Fibroblast of lung (primary cell): ENCODE measurements at regions not wholly inside any gene's neighbourhood (a gene's known extent, or its start where the extent isn't known, plus 50 kb on each side); places are given as distances from the start of the nearest gene placed in this dataset.

Experiments
- DNase-seq, 2 donors: peaks; one replicate each; pipeline versions ENCODE4 v3.0.0 to v3.0.0-alpha.2; 2010; ENCODE audit warnings: low read depth in 2 of 2
- H2AFZ ChIP-seq: 2 replicates; pipeline ENCODE4 v1.5.1; 2012; ENCODE audit warnings: low read length, control low read depth, inconsistent platforms
- H3K27ac ChIP-seq: 2 replicates; pipeline ENCODE4 v1.5.1; 2011; ENCODE audit warnings: low read length, control low read depth; ENCODE audit not compliant: insufficient read depth
- H3K27me3 ChIP-seq: 2 replicates; pipeline ENCODE4 v1.5.1; 2011; ENCODE audit warnings: mild to moderate bottlenecking, low read length; ENCODE audit not compliant: control insufficient read depth, insufficient read depth
- H3K36me3 ChIP-seq: 2 replicates; pipeline ENCODE4 v1.5.1; 2011; ENCODE audit warnings: low read length; ENCODE audit not compliant: control insufficient read depth, insufficient read depth
- H3K4me1 ChIP-seq: 2 replicates; pipeline ENCODE4 v1.5.1; 2011; ENCODE audit warnings: low read length; ENCODE audit not compliant: control insufficient read depth, insufficient read depth; ENCODE audit errors: extremely low read depth
- H3K4me2 ChIP-seq: 2 replicates; pipeline ENCODE4 v1.5.1; 2011; ENCODE audit warnings: low read length, control low read depth; ENCODE audit not compliant: insufficient read depth; ENCODE audit errors: extremely low read depth
- H3K4me3 ChIP-seq, 4 experiments: fragments of 200-600 bp in 1 of 4; sonication (generic) in 1 of 4; replicated peaks in 1 of 4; 2 replicates each; pipeline ENCODE4 v1.5.1; 2011 to 2016; ENCODE audit warnings: low read length in 4 of 4, low read depth in 3 of 4, mild to moderate bottlenecking in 3 of 4, control low read depth in 2 of 4, inconsistent platforms in 1 of 4, mixed read lengths in 1 of 4; ENCODE audit not compliant: insufficient read depth in 1 of 4; ENCODE audit errors: control extremely low read depth in 1 of 4
- H3K79me2 ChIP-seq: 2 replicates; pipeline ENCODE4 v1.5.1; 2012; ENCODE audit warnings: mild to moderate bottlenecking, low read length, inconsistent platforms; ENCODE audit not compliant: control insufficient read depth, insufficient read depth
- H3K9ac ChIP-seq: 2 replicates; pipeline ENCODE4 v1.5.1; 2011; ENCODE audit warnings: mild to moderate bottlenecking, low read length, control low read depth; ENCODE audit not compliant: insufficient read depth
- H3K9me3 ChIP-seq: 2 replicates; pipeline ENCODE4 v1.5.1; 2012; ENCODE audit warnings: low read depth, low read length; ENCODE audit not compliant: control insufficient read depth, insufficient read depth
- H4K20me1 ChIP-seq: 2 replicates; pipeline ENCODE4 v1.5.1; 2011; ENCODE audit warnings: low read length; ENCODE audit not compliant: control insufficient read depth, insufficient read depth; ENCODE audit errors: extremely low read depth
- CTCF ChIP-seq, 2 donors: IDR thresholded peaks in 1 of 2; conservative IDR thresholded peaks in 1 of 2; 1 replicate in 1 of 2; 2 replicates in 1 of 2; pipeline ENCODE4 v1.5.1; 2011 to 2012; ENCODE audit warnings: low read length in 2 of 2, control low read depth in 1 of 2, inconsistent platforms in 1 of 2, low read depth in 1 of 2, mild to moderate bottlenecking in 1 of 2
- EZH2 ChIP-seq: IDR thresholded peaks from 2 replicates; pipeline ENCODE4 v1.5.1; 2012; ENCODE audit warnings: low read length, control low read depth, mild to moderate bottlenecking; ENCODE audit errors: missing control alignments

GRCh38 chr3:73680391-73681095 lies 55.8 kb upstream of the PDZRN3 start:
- H3K79me2 ChIP-seq: no peaks in the 10 kb centered on the region
- H3K4me3 ChIP-seq: no peak overlapping the region
- no peak overlapping the region for H3K27ac ChIP-seq
- H3K9me3 ChIP-seq: no peaks in the 10 kb centered on the region
- H3K36me3 ChIP-seq: no peaks in the 10 kb centered on the region
- H3K27me3 ChIP-seq: no peaks in the 10 kb centered on the region
- H3K9ac ChIP-seq: no peak overlapping the region
- H2AFZ ChIP-seq: no peak overlapping the region
- H3K4me1 ChIP-seq: no peaks in the 10 kb centered on the region
- H3K4me2 ChIP-seq: no peak overlapping the region
- TF ChIP-seq EZH2 (no peak), CTCF (conservative IDR thresholded peaks at IDR 0.05 in 1 of 2, IDR thresholded peaks at IDR 0.05 in 1 of 2; ENCODE audit: low read depth in 1 of 2, low read length in 2 of 2) (no peak)
- no peak for DNase-seq
- no peaks in the 10 kb centered on the region for H4K20me1 ChIP-seq

GRCh38 chr3:73677336-73678024 lies 52.7 kb upstream of the PDZRN3 start:
- no peak overlapping the region for H2AFZ ChIP-seq
- TF ChIP-seq EZH2 (no peak), CTCF (conservative IDR thresholded peaks at IDR 0.05 in 1 of 2, IDR thresholded peaks at IDR 0.05 in 1 of 2; ENCODE audit: low read depth in 1 of 2, low read length in 2 of 2) (no peak)
- no peak overlapping the region for H3K9ac ChIP-seq
- H3K27ac ChIP-seq: no peak overlapping the region
- H3K79me2 ChIP-seq: no peaks in the 10 kb centered on the region
- no peaks in the 10 kb centered on the region for H4K20me1 ChIP-seq
- no peak for DNase-seq
- H3K36me3 ChIP-seq: no peaks in the 10 kb centered on the region
- no peaks in the 10 kb centered on the region for H3K4me1 ChIP-seq
- H3K4me2 ChIP-seq: no peak overlapping the region
- H3K4me3 ChIP-seq: no peak overlapping the region
- no peaks in the 10 kb centered on the region for H3K9me3 ChIP-seq
- no peaks in the 10 kb centered on the region for H3K27me3 ChIP-seq
